Suprapubic skin (tissue), 4 donors: ENCODE measurements at regions not wholly inside any gene's neighbourhood (a gene's known extent, or its start where the extent isn't known, plus 50 kb on each side); places are given as distances from the start of the nearest gene placed in this dataset.

ENCODE experiments used
- DNase-seq, 2 donors: peaks; one replicate each; pipeline ENCODE4 v3.0.0-alpha.2; 2019; ENCODE audit warnings: low spot score in 2 of 2
- H3K27ac ChIP-seq: fragments of 200-600 bp; sonication (generic); one replicate; pipeline ENCODE4 v1.5.1; 2019
- H3K27me3 ChIP-seq: fragments of 200-600 bp; sonication (generic); one replicate; pipeline ENCODE4 v1.5.1; 2019
- H3K36me3 ChIP-seq: fragments of 200-600 bp; sonication (generic); one replicate; pipeline ENCODE4 v1.5.1; 2019
- H3K4me1 ChIP-seq: fragments of 200-600 bp; sonication (generic); one replicate; pipeline ENCODE4 v1.5.1; 2019
- H3K4me3 ChIP-seq: fragments of 200-600 bp; sonication (generic); one replicate; pipeline ENCODE4 v1.5.1; 2019; ENCODE audit warnings: mild to moderate bottlenecking
- H3K9me3 ChIP-seq: fragments of 200-600 bp; sonication (generic); one replicate; pipeline ENCODE4 v1.5.1; 2019
- EP300 ChIP-seq: sonication (generic); formaldehyde crosslinking; IDR thresholded peaks from one replicate; pipeline ENCODE4 v1.6.1; 2017; ENCODE audit warnings: antibody characterized with exemption
- POLR2A ChIP-seq, 2 donors: fragments of 450-650 bp; IDR thresholded peaks; one replicate each; pipeline ENCODE4 v1.6.1; 2017; ENCODE audit warnings: antibody characterized with exemption in 2 of 2, mild to moderate bottlenecking in 2 of 2, moderate library complexity in 2 of 2
- POLR2AphosphoS5 ChIP-seq, 3 donors: sonication (generic); formaldehyde crosslinking; IDR thresholded peaks; one replicate each; pipeline ENCODE4 v1.6.1; 2017; ENCODE audit warnings: antibody characterized with exemption in 3 of 3
- WGBS: methylation state at CpG from one replicate; pipeline ENCODE4 v1.1.5; 2018; 5-methylcytosine and 5-hydroxymethylcytosine counted together
- TF ChIP-seq, protein P1 (sequence below), 2 donors: fragments of 200-600 bp in 1 of 2; fragments of 450-650 bp in 1 of 2; sonication (generic) in 1 of 2; IDR thresholded peaks; one replicate each; pipeline ENCODE4 v1.5.1; 2016 to 2019; ENCODE audit warnings: antibody characterized with exemption in 2 of 2, mild to moderate bottlenecking in 1 of 2, moderate library complexity in 1 of 2

DNA sequence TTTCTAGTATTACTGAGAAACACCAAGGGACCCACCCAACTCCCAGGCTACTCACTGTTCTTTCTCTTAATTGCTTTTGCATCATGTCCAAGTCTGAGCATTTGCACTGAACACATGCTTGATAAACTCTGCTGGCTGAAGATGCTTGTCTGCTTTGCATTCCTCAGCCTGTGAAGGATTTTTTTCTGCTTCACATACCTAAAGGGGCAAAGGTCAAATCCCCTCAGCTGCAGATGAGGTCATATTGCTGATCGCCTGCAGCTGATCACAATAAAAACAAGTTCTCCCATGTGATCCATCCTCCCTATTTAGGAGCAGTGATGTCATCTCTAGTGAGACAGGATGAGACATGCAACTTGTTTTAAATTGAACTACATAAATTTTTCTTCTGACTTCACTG, 84.6 kb upstream of the DCBLD2 start:
- no peak overlapping the region for H3K4me3 ChIP-seq
- TF ChIP-seq POLR2AphosphoS5 (IDR thresholded peaks at IDR 0.05) (no peak), POLR2A (IDR thresholded peaks at IDR 0.05) (no peak), EP300 (no peak)
- TF ChIP-seq, protein P1, sequence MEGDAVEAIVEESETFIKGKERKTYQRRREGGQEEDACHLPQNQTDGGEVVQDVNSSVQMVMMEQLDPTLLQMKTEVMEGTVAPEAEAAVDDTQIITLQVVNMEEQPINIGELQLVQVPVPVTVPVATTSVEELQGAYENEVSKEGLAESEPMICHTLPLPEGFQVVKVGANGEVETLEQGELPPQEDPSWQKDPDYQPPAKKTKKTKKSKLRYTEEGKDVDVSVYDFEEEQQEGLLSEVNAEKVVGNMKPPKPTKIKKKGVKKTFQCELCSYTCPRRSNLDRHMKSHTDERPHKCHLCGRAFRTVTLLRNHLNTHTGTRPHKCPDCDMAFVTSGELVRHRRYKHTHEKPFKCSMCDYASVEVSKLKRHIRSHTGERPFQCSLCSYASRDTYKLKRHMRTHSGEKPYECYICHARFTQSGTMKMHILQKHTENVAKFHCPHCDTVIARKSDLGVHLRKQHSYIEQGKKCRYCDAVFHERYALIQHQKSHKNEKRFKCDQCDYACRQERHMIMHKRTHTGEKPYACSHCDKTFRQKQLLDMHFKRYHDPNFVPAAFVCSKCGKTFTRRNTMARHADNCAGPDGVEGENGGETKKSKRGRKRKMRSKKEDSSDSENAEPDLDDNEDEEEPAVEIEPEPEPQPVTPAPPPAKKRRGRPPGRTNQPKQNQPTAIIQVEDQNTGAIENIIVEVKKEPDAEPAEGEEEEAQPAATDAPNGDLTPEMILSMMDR (IDR thresholded peaks at IDR 0.05), result no peak
- H3K27ac ChIP-seq, result no peak overlapping the region
- H3K9me3 ChIP-seq, result no peaks in the 10 kb centered on the region
- peaks cover 12% of the 10 kb centered on the region for H3K4me1 ChIP-seq
- DNase-seq, result no peak
- no peaks in the 10 kb centered on the region for H3K36me3 ChIP-seq
- H3K27me3 ChIP-seq, result no peaks in the 10 kb centered on the region
- WGBS, result 18% methylated on average over 1 of the region's 1 CpG

DNA sequence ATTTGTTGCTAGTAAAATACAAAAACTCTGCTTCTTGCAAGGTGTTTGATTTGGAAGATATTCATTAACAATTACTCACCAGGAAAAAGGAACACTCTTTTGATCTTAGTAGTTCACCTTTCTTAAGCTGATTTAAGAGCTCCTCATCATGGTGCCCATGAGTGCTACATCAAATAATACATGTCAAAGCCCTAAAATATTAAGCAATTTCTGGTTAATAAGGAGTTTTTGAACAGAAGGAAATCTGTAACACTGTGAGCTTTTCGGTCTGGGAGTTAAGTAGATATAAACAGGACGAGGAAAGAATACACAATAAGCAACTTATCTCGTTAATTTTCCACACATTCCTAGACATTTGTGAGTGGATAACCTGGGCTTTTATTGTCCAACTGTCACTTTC, 83.9 kb upstream of the DCBLD2 start:
- Histone ChIP-seq H3K27ac (no peak overlapping the region), H3K4me3 (no peak overlapping the region), H3K9me3 (no peaks in the 10 kb centered on the region), H3K36me3 (no peaks in the 10 kb centered on the region), H3K4me1 (peaks cover 12% of the 10 kb centered on the region), H3K27me3 (no peaks in the 10 kb centered on the region)
- no peak for DNase-seq
- TF ChIP-seq POLR2A (IDR thresholded peaks at IDR 0.05) (no peak), POLR2AphosphoS5 (IDR thresholded peaks at IDR 0.05) (no peak), EP300 (no peak)
- TF ChIP-seq, protein P1 (IDR thresholded peaks at IDR 0.05), result no peak
- 48% methylated on average over 3 of the region's 3 CpGs for WGBS

DNA sequence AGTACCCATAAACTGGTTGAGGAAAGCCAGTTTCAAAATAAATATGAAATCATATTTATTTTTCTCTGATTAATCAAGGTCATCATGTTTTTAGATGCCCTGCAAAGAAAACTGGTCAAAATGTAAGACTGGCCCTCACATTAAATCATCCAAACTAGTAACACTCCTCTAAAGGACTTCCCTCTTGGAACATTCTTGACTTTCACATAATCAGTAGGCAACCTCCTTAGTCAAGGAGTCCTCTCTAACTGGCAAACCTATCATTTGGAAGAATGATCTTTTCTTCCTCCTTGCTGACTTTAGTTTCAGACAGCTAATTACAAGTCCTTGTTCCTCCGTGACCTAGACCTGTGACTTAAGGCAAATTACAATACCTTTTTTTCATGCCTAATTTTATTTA, 82.5 kb upstream of the DCBLD2 start:
- DNase-seq, result no peak
- no peak overlapping the region for H3K27ac ChIP-seq
- TF ChIP-seq, protein P1 (IDR thresholded peaks at IDR 0.05), result no peak
- no peak for TF ChIP-seq EP300
- TF ChIP-seq POLR2AphosphoS5 (IDR thresholded peaks at IDR 0.05), result no peak
- no peak for TF ChIP-seq POLR2A (IDR thresholded peaks at IDR 0.05)
- no peaks in the 10 kb centered on the region for H3K36me3 ChIP-seq
- peaks cover 12% of the 10 kb centered on the region for H3K4me1 ChIP-seq
- no peak overlapping the region for H3K4me3 ChIP-seq
- no peaks in the 10 kb centered on the region for H3K9me3 ChIP-seq
- WGBS, result 95% methylated on average over 1 of the region's 1 CpG
- H3K27me3 ChIP-seq, result no peaks in the 10 kb centered on the region

DNA sequence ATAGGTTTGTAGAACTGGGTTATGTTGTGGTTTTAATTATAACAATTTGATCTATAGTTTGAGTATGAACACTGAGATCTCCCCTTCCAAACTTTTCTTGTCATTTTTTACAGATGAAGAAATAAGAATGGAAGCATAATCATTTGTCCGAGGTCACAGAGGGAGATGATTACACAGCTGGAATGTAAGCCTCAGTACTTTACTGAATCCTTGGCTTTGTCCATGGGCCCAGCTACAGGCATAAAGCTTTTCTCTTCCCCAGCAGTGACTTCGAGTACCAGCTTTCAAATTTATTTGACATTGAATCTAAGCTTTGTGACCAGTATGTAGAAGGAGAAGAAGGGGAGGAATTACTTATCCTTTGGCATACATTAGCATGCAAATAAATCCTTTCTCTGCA, 80.9 kb upstream of the DCBLD2 start:
- no peak overlapping the region for H3K4me3 ChIP-seq
- peaks cover 12% of the 10 kb centered on the region for H3K4me1 ChIP-seq
- TF ChIP-seq POLR2AphosphoS5 (IDR thresholded peaks at IDR 0.05), result no peak
- TF ChIP-seq POLR2A (IDR thresholded peaks at IDR 0.05), result no peak
- TF ChIP-seq EP300, result no peak
- TF ChIP-seq, protein P1 (IDR thresholded peaks at IDR 0.05), result no peak
- H3K27ac ChIP-seq, result no peak overlapping the region
- DNase-seq, result no peak
- H3K27me3 ChIP-seq, result no peaks in the 10 kb centered on the region
- 75% methylated on average over 2 of the region's 2 CpGs for WGBS
- no peaks in the 10 kb centered on the region for H3K9me3 ChIP-seq
- H3K36me3 ChIP-seq, result no peaks in the 10 kb centered on the region

DNA sequence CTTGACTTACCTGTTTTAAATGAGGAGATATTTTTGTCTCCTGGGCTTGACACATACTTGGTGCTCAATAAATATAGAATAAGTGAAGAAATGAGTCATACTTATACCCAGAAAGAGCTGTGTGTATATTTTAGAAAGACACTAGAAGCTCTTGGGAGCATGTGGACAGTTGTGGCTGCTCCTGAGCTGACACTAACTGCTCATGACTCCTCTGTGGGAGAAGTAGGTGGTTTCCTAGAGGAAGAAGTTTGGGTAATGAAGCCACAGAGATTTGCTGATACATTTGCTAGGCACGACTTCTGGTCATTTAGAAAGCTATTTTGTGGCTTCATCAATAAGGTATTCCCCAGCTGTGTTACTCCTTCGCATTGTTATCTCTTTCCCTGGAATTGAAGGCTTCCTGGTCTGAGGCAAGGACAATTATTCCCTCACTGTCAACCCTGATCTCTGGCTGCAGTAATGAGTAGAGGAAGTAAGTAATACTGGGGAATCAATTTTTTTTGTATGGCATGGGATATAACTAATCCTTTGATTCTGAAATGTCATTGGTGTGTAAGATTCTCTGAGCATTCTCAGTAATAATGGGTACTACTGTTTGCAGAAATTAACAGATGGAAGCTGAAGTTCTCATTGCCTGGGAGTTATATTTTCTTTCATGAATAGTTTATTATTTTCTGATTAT, 79.6 kb upstream of the DCBLD2 start:
- 56% methylated on average over 2 of the region's 2 CpGs for WGBS
- H3K4me3 ChIP-seq, result no peak overlapping the region
- no peaks in the 10 kb centered on the region for H3K9me3 ChIP-seq
- no peak overlapping the region for H3K27ac ChIP-seq
- no peaks in the 10 kb centered on the region for H3K27me3 ChIP-seq
- H3K36me3 ChIP-seq, result no peaks in the 10 kb centered on the region
- TF ChIP-seq, protein P1 (IDR thresholded peaks at IDR 0.05), result no peak
- TF ChIP-seq POLR2A (IDR thresholded peaks at IDR 0.05), result no peak
- no peak for TF ChIP-seq EP300
- no peak for TF ChIP-seq POLR2AphosphoS5 (IDR thresholded peaks at IDR 0.05)
- H3K4me1 ChIP-seq, result peaks cover 6% of the 10 kb centered on the region
- DNase-seq, result no peak
